Fibroblast of lung (primary cell): ENCODE measurements at regions not wholly inside any gene's neighbourhood (a gene's known extent, or its start where the extent isn't known, plus 50 kb on each side); places are given as distances from the start of the nearest gene placed in this dataset.

Experiments used
- DNase-seq, 2 donors: peaks; one replicate each; pipeline versions ENCODE4 v3.0.0 to v3.0.0-alpha.2; 2010; ENCODE audit warnings: low read depth in 2 of 2
- H2AFZ ChIP-seq: 2 replicates; pipeline ENCODE4 v1.5.1; 2012; ENCODE audit warnings: low read length, control low read depth, inconsistent platforms
- H3K27ac ChIP-seq: 2 replicates; pipeline ENCODE4 v1.5.1; 2011; ENCODE audit warnings: low read length, control low read depth; ENCODE audit not compliant: insufficient read depth
- H3K27me3 ChIP-seq: 2 replicates; pipeline ENCODE4 v1.5.1; 2011; ENCODE audit warnings: mild to moderate bottlenecking, low read length; ENCODE audit not compliant: control insufficient read depth, insufficient read depth
- H3K36me3 ChIP-seq: 2 replicates; pipeline ENCODE4 v1.5.1; 2011; ENCODE audit warnings: low read length; ENCODE audit not compliant: control insufficient read depth, insufficient read depth
- H3K4me1 ChIP-seq: 2 replicates; pipeline ENCODE4 v1.5.1; 2011; ENCODE audit warnings: low read length; ENCODE audit not compliant: control insufficient read depth, insufficient read depth; ENCODE audit errors: extremely low read depth
- H3K4me2 ChIP-seq: 2 replicates; pipeline ENCODE4 v1.5.1; 2011; ENCODE audit warnings: low read length, control low read depth; ENCODE audit not compliant: insufficient read depth; ENCODE audit errors: extremely low read depth
- H3K4me3 ChIP-seq, 4 experiments: fragments of 200-600 bp in 1 of 4; sonication (generic) in 1 of 4; replicated peaks in 1 of 4; 2 replicates each; pipeline ENCODE4 v1.5.1; 2011 to 2016; ENCODE audit warnings: low read length in 4 of 4, low read depth in 3 of 4, mild to moderate bottlenecking in 3 of 4, control low read depth in 2 of 4, inconsistent platforms in 1 of 4, mixed read lengths in 1 of 4; ENCODE audit not compliant: insufficient read depth in 1 of 4; ENCODE audit errors: control extremely low read depth in 1 of 4
- H3K79me2 ChIP-seq: 2 replicates; pipeline ENCODE4 v1.5.1; 2012; ENCODE audit warnings: mild to moderate bottlenecking, low read length, inconsistent platforms; ENCODE audit not compliant: control insufficient read depth, insufficient read depth
- H3K9ac ChIP-seq: 2 replicates; pipeline ENCODE4 v1.5.1; 2011; ENCODE audit warnings: mild to moderate bottlenecking, low read length, control low read depth; ENCODE audit not compliant: insufficient read depth
- H3K9me3 ChIP-seq: 2 replicates; pipeline ENCODE4 v1.5.1; 2012; ENCODE audit warnings: low read depth, low read length; ENCODE audit not compliant: control insufficient read depth, insufficient read depth
- H4K20me1 ChIP-seq: 2 replicates; pipeline ENCODE4 v1.5.1; 2011; ENCODE audit warnings: low read length; ENCODE audit not compliant: control insufficient read depth, insufficient read depth; ENCODE audit errors: extremely low read depth
- EZH2 ChIP-seq: IDR thresholded peaks from 2 replicates; pipeline ENCODE4 v1.5.1; 2012; ENCODE audit warnings: low read length, control low read depth, mild to moderate bottlenecking; ENCODE audit errors: missing control alignments
- TF ChIP-seq, protein P1 (sequence below), 2 donors: IDR thresholded peaks in 1 of 2; conservative IDR thresholded peaks in 1 of 2; 1 replicate in 1 of 2; 2 replicates in 1 of 2; pipeline ENCODE4 v1.5.1; 2011 to 2012; ENCODE audit warnings: low read length in 2 of 2, control low read depth in 1 of 2, inconsistent platforms in 1 of 2, low read depth in 1 of 2, mild to moderate bottlenecking in 1 of 2

DNA sequence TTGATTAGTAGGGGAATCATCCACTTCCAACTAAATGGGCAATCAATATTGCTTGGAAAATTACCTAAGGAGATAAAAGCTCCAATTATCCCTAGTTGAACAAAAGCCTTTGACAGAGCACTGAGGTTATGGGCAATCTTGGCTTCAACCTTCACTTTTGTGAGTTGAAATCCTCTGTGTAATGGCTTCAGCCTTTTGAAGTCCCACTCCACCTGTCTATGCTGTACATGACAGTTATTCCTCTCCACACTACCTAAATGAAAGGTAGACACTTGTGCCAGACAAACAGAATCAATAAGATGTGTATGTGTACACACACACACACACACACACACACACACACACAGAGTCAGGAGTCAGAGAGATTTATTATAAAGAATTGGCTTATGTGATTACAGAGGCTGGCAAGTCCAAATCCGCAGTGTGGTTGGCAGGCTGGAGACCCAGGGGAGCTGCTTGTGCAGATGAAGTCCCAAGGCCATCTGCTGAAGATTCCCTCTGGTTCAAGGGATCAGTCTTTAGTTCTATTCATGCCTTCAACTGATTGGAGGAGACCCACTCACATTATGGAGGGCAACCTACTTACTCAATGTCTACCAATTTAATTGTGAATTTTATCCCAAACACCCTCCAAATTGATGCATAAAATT is 164.8 kb upstream of the CDC14C start:
- Histone ChIP-seq H4K20me1 (no peaks in the 10 kb centered on the region), H2AFZ (no peak overlapping the region), H3K4me1 (no peaks in the 10 kb centered on the region), H3K4me3 (no peak overlapping the region), H3K27me3 (no peaks in the 10 kb centered on the region), H3K36me3 (no peaks in the 10 kb centered on the region), H3K9ac (no peak overlapping the region), H3K79me2 (no peaks in the 10 kb centered on the region), H3K9me3 (no peaks in the 10 kb centered on the region), H3K4me2 (no peak overlapping the region), H3K27ac (no peak overlapping the region)
- DNase-seq = no peak
- TF ChIP-seq EZH2 = no peak
- TF ChIP-seq, protein P1, sequence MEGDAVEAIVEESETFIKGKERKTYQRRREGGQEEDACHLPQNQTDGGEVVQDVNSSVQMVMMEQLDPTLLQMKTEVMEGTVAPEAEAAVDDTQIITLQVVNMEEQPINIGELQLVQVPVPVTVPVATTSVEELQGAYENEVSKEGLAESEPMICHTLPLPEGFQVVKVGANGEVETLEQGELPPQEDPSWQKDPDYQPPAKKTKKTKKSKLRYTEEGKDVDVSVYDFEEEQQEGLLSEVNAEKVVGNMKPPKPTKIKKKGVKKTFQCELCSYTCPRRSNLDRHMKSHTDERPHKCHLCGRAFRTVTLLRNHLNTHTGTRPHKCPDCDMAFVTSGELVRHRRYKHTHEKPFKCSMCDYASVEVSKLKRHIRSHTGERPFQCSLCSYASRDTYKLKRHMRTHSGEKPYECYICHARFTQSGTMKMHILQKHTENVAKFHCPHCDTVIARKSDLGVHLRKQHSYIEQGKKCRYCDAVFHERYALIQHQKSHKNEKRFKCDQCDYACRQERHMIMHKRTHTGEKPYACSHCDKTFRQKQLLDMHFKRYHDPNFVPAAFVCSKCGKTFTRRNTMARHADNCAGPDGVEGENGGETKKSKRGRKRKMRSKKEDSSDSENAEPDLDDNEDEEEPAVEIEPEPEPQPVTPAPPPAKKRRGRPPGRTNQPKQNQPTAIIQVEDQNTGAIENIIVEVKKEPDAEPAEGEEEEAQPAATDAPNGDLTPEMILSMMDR (conservative IDR thresholded peaks at IDR 0.05 in 1 of 2, IDR thresholded peaks at IDR 0.05 in 1 of 2; ENCODE audit: low read depth in 1 of 2, low read length in 2 of 2) = no peak

DNA sequence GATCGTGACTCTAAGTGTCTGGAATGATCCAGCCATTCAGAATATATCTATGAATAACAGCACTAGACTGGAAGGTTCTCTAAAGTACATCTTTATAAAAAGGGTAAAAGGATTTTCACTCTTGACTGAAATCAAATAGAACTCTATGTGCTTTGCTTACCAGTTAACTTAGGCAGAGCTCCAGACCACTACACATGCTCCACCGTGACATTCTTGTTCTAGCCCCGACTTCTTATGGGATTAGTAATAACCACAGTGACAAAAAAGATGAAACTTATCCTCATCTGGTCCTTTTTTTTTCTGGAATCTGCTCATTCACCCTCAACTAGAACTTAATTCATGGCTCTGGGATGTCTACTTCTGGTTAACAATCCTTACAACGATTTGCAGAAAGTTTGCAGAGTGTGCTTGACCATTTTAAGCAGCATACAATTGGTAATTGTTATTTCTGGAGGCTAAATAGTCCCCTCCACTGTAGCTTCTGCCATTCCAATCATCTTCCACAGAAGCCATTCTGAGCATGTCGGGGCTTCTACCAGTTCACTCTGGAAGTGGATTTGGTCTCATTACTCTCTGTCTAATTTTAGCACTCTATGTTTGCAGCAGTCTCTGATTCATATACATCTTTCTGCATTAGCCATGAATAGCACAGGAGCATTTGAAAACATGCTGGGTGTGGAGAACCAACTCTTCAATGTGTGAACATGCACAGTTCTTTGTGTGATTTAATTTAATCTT is 163.7 kb upstream of the CDC14C start:
- Histone ChIP-seq H3K27me3 (no peaks in the 10 kb centered on the region), H3K36me3 (no peaks in the 10 kb centered on the region), H2AFZ (no peak overlapping the region), H3K4me2 (no peak overlapping the region), H3K9me3 (no peaks in the 10 kb centered on the region), H3K79me2 (no peaks in the 10 kb centered on the region), H3K27ac (no peak overlapping the region), H3K4me3 (no peak overlapping the region), H3K4me1 (no peaks in the 10 kb centered on the region), H3K9ac (no peak overlapping the region), H4K20me1 (no peaks in the 10 kb centered on the region)
- TF ChIP-seq EZH2 = no peak
- TF ChIP-seq, protein P1 (conservative IDR thresholded peaks at IDR 0.05 in 1 of 2, IDR thresholded peaks at IDR 0.05 in 1 of 2; ENCODE audit: low read depth in 1 of 2, low read length in 2 of 2) = no peak
- peak in 1 of 2 donors; percentile 72 for DNase-seq

DNA sequence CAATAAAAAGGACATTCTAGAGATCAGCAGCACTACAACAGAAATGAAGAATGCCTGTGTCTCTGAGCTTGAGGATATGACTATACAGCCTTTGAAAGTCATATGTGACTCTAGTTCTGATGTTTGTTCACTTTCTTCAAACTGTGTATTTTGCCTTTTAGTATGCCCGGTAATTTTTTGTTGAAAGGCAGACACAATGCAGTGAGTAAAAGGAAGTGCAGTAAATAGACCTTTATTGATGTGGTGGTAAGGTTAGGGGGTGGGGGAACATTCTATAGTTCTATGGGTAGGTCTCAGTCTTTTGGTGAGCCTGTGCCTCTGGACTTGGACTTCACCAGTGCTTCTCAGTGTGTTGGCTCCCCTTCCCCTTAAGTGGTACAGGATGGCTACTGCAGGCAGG is 143.5 kb upstream of the CDC14C start:
- H3K9ac ChIP-seq = no peak overlapping the region

More for the DNA sequence above, 143.5 kb upstream of the CDC14C start:
- DNase-seq = no peak
- no peaks in the 10 kb centered on the region for H3K79me2 ChIP-seq
- no peaks in the 10 kb centered on the region for H3K36me3 ChIP-seq
- H3K9me3 ChIP-seq = no peaks in the 10 kb centered on the region
- H3K27ac ChIP-seq = no peak overlapping the region
- no peak overlapping the region for H3K4me3 ChIP-seq
- TF ChIP-seq EZH2 = no peak
- TF ChIP-seq, protein P1 (conservative IDR thresholded peaks at IDR 0.05 in 1 of 2, IDR thresholded peaks at IDR 0.05 in 1 of 2; ENCODE audit: low read depth in 1 of 2, low read length in 2 of 2) = no peak
- H3K27me3 ChIP-seq = no peaks in the 10 kb centered on the region
- H3K4me1 ChIP-seq = no peaks in the 10 kb centered on the region
- H2AFZ ChIP-seq = no peak overlapping the region
- no peaks in the 10 kb centered on the region for H4K20me1 ChIP-seq
- no peak overlapping the region for H3K4me2 ChIP-seq
